ENCODE measurements at regions not wholly inside any gene's neighbourhood (a gene's known extent, or its start where the extent isn't known, plus 50 kb on each side); places are given as distances from the start of the nearest gene placed in this dataset.

GRCh38 chr12:67427336-67427735, 158.2 kb downstream of the CAND1 start:
- no peak for FAIRE-seq

GRCh38 chr12:67428431-67428830, 159.3 kb downstream of the CAND1 start:
- FAIRE-seq, result no peak

GRCh38 chr12:67430708-67431335, 161.7 kb downstream of the CAND1 start:
- no peak for FAIRE-seq

- FAIRE-seq, result no peak
These were observed 162.4 kb downstream of the CAND1 start for GRCh38 chr12:67431411-67432020.

- FAIRE-seq, result no peak
These were observed 164.4 kb downstream of the CAND1 start for GRCh38 chr12:67433385-67434175.

- FAIRE-seq, result no peak
These were observed 165.7 kb downstream of the CAND1 start for GRCh38 chr12:67434671-67435370.

GRCh38 chr12:67436230-67436629, 167.1 kb downstream of the CAND1 start:
- no peak for FAIRE-seq

- FAIRE-seq, result no peak
These were observed 167.9 kb downstream of the CAND1 start for GRCh38 chr12:67437011-67437410.

- no peak for FAIRE-seq
These were observed 170.5 kb downstream of the CAND1 start for GRCh38 chr12:67439611-67440010.

- peak; percentile 16 for FAIRE-seq
These were observed 172.7 kb downstream of the CAND1 start for GRCh38 chr12:67441736-67442346.

- no peak for FAIRE-seq
These were observed 173.2 kb downstream of the CAND1 start for GRCh38 chr12:67442347-67442841.

- no peak for FAIRE-seq
These were observed 173.7 kb downstream of the CAND1 start for GRCh38 chr12:67442896-67443295.

GRCh38 chr12:67444542-67444941, 175.4 kb downstream of the CAND1 start:
- FAIRE-seq, result no peak

- FAIRE-seq, result no peak
These were observed 177.6 kb downstream of the CAND1 start for GRCh38 chr12:67446716-67447115.

- no peak for FAIRE-seq
These were observed 178.0 kb downstream of the CAND1 start for GRCh38 chr12:67447180-67447579.

- no peak for FAIRE-seq
These were observed 180.5 kb downstream of the CAND1 start for GRCh38 chr12:67449591-67450052.

- no peak for FAIRE-seq
These were observed 181.3 kb downstream of the CAND1 start for GRCh38 chr12:67450441-67450840.

GRCh38 chr12:67451206-67451605, 182.0 kb downstream of the CAND1 start:
- FAIRE-seq, result no peak

GRCh38 chr12:67452119-67452805, 183.1 kb downstream of the CAND1 start:
- no peak for FAIRE-seq

- no peak for FAIRE-seq
These were observed 184.0 kb downstream of the CAND1 start for GRCh38 chr12:67453191-67453590.

- no peak for FAIRE-seq
These were observed 186.1 kb downstream of the CAND1 start for GRCh38 chr12:67455236-67455635.

- no peak for FAIRE-seq
These were observed 187.3 kb downstream of the CAND1 start for GRCh38 chr12:67456431-67456901.

Data from A204.1 (cell line).